ENCODE measurements at regions not wholly inside any gene's neighbourhood (a gene's known extent, or its start where the extent isn't known, plus 50 kb on each side); places are given as distances from the start of the nearest gene placed in this dataset.
"Not testable (repeated sequence)": the region's sequence is repeated elsewhere in the genome, so short reads cannot be mapped to it uniquely, and the experiment has no call there.

DNA sequence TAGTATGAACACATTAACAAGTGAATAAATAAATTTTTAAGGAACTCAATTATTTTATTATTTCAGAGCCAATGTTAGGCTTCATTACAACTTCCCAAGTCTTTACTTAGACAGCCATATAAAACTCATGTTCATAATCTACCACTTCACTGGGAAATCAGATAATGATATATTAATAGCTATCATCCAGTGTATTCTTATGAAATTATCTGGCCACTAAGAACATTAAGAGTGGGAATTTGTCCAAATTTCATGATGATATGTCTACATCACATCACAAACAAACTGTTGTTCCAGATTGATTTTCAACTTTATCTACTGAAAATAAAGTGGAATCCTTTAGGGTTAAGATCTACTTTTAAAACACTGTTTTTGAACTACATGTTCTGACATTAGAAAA is 668.6 kb downstream of the EFNA5 start (continued):
- TF ChIP-seq, protein P1, sequence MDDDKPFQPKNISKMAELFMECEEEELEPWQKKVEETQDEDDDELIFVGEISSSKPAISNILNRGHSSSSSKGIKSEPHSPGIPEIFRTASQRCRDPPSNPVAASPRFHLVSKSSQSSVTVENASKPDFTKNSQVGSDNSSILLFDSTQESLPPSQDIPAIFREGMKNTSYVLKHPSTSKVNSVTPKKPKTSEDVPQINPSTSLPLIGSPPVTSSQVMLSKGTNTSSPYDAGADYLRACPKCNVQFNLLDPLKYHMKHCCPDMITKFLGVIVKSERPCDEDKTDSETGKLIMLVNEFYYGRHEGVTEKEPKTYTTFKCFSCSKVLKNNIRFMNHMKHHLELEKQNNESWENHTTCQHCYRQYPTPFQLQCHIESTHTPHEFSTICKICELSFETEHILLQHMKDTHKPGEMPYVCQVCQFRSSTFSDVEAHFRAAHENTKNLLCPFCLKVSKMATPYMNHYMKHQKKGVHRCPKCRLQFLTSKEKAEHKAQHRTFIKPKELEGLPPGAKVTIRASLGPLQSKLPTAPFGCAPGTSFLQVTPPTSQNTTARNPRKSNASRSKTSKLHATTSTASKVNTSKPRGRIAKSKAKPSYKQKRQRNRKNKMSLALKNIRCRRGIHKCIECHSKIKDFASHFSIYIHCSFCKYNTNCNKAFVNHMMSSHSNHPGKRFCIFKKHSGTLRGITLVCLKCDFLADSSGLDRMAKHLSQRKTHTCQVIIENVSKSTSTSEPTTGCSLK (tag by site-specific recombination; IDR thresholded peaks at IDR 0.05) = no peak
- TF ChIP-seq HOXD13 (CRISPR knock-in tag; IDR thresholded peaks at IDR 0.05; ENCODE audit: borderline replicate concordance) (no peak), ZBTB8A (tag by site-specific recombination; IDR thresholded peaks at IDR 0.05) (no peak), MZF1 (tag by site-specific recombination; IDR thresholded peaks at IDR 0.05; ENCODE audit: borderline replicate concordance) (no peak), ZNF776 (tag by site-specific recombination; IDR thresholded peaks at IDR 0.05; ENCODE audit: borderline replicate concordance) (no peak), ZNF654 (tag by site-specific recombination; IDR thresholded peaks at IDR 0.05; ENCODE audit: low read depth) (no peak), AEBP2 (tag by site-specific recombination; IDR thresholded peaks at IDR 0.05; ENCODE audit: borderline replicate concordance) (no peak)
- TF ChIP-seq, protein P2, sequence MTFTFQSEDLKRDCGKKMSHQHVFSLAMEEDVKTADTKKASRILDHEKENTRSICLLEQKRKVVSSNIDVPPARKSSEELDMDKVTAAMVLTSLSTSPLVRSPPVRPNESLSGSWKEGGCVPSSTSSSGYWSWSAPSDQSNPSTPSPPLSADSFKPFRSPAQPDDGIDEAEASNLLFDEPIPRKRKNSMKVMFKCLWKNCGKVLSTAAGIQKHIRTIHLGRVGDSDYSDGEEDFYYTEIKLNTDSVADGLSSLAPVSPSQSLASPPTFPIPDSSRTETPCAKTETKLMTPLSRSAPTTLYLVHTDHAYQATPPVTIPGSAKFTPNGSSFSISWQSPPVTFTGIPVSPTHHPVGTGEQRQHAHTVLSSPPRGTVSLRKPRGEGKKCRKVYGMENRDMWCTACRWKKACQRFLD (tag by site-specific recombination; IDR thresholded peaks at IDR 0.05) = no peak
- TF ChIP-seq, protein P3, sequence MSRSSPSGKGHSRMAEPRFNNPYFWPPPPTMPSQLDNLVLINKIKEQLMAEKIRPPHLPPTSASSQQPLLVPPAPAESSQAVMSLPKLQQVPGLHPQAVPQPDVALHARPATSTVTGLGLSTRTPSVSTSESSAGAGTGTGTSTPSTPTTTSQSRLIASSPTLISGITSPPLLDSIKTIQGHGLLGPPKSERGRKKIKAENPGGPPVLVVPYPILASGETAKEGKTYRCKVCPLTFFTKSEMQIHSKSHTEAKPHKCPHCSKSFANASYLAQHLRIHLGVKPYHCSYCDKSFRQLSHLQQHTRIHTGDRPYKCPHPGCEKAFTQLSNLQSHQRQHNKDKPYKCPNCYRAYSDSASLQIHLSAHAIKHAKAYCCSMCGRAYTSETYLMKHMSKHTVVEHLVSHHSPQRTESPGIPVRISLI (tag by site-specific recombination; IDR thresholded peaks at IDR 0.05) = no peak

DNA sequence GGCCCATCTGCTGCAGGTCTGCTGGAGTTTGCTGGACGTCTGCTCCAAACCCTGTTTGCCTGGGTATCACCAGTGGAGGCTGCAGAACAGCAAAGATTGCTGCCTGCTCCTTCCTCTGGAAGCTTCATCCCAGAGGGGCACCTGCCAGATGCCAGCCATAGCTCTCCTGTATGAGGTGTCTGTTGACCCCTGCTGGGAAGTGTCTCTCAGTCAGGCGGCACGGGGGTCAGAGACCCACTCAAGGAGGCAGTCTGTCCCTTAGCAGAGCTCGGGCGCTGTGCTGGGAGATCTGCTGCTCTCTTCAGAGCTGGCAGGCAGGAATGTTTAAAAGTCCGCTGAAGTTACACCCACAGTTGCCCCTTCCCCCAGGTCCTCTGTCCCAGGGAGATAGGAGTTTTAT is 671.2 kb downstream of the EFNA5 start:
- H3K9me3 ChIP-seq (ENCODE audit: control insufficient read depth, insufficient read depth, low read depth, low read length); CTCF ChIA-PET; POLR2A ChIA-PET; H3K27ac ChIP-seq (ENCODE audit: extremely low read depth, low read depth, low read length); H3K4me3 ChIP-seq (ENCODE audit: low read depth, low read length); H3K36me3 ChIP-seq (ENCODE audit: control insufficient read depth in 2 of 2, insufficient read depth in 1 of 2, low read length in 2 of 2); H3K4me1 ChIP-seq (ENCODE audit: control insufficient read depth, insufficient read depth, low read length): not testable (repeated sequence)

- CTCF ChIA-PET = no interaction called here
- TF ChIP-seq ZBTB26 (tag by site-specific recombination; optimal IDR thresholded peaks at IDR 0.05) (no peak), AEBP2 (tag by site-specific recombination; IDR thresholded peaks at IDR 0.05; ENCODE audit: borderline replicate concordance) (no peak), ZNF561 (tag by site-specific recombination; IDR thresholded peaks at IDR 0.05; ENCODE audit: borderline replicate concordance) (no peak), ZNF266 (tag by site-specific recombination; IDR thresholded peaks at IDR 0.05; ENCODE audit: low read depth) (no peak), OVOL3 (tag by site-specific recombination; IDR thresholded peaks at IDR 0.05) (no peak), ZFP3 (tag by site-specific recombination; IDR thresholded peaks at IDR 0.05; ENCODE audit: low read depth) (no peak), SALL2 (tag by site-specific recombination; IDR thresholded peaks at IDR 0.05; ENCODE audit: borderline replicate concordance) (no peak), ZNF549 (tag by site-specific recombination; IDR thresholded peaks at IDR 0.05) (no peak), SP2 (tag by site-specific recombination; IDR thresholded peaks at IDR 0.05) (no peak)
- TF ChIP-seq, protein P4, sequence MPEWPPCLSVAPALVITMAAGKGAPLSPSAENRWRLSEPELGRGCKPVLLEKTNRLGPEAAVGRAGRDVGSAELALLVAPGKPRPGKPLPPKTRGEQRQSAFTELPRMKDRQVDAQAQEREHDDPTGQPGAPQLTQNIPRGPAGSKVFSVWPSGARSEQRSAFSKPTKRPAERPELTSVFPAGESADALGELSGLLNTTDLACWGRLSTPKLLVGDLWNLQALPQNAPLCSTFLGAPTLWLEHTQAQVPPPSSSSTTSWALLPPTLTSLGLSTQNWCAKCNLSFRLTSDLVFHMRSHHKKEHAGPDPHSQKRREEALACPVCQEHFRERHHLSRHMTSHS (tag by site-specific recombination; IDR thresholded peaks at IDR 0.05) = no peak
- TF ChIP-seq, protein P5, sequence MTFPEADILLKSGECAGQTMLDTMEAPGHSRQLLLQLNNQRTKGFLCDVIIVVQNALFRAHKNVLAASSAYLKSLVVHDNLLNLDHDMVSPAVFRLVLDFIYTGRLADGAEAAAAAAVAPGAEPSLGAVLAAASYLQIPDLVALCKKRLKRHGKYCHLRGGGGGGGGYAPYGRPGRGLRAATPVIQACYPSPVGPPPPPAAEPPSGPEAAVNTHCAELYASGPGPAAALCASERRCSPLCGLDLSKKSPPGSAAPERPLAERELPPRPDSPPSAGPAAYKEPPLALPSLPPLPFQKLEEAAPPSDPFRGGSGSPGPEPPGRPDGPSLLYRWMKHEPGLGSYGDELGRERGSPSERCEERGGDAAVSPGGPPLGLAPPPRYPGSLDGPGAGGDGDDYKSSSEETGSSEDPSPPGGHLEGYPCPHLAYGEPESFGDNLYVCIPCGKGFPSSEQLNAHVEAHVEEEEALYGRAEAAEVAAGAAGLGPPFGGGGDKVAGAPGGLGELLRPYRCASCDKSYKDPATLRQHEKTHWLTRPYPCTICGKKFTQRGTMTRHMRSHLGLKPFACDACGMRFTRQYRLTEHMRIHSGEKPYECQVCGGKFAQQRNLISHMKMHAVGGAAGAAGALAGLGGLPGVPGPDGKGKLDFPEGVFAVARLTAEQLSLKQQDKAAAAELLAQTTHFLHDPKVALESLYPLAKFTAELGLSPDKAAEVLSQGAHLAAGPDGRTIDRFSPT (tag by site-specific recombination; IDR thresholded peaks at IDR 0.05) = no peak
Measured at GRCh38 chr5:106986006-106986405, 684.7 kb downstream of the EFNA5 start.

More at GRCh38 chr5:106986006-106986405, 684.7 kb downstream of the EFNA5 start:
- Histone ChIP-seq H3K36me3 (ENCODE audit: control insufficient read depth in 2 of 2, insufficient read depth in 1 of 2, low read length in 2 of 2) (no peaks in the 10 kb centered on the region), H3K9me3 (ENCODE audit: control insufficient read depth, insufficient read depth, low read depth, low read length) (no peaks in the 10 kb centered on the region), H3K4me3 (ENCODE audit: low read depth, low read length) (no peak overlapping the region), H3K4me1 (ENCODE audit: control insufficient read depth, insufficient read depth, low read length) (no peaks in the 10 kb centered on the region), H3K27ac (ENCODE audit: extremely low read depth, low read depth, low read length) (no peak overlapping the region)
- POLR2A ChIA-PET = no interaction called here

Measured in HEK293 (cell line).